ENCODE measurements at regions not wholly inside any gene's neighbourhood (a gene's known extent, or its start where the extent isn't known, plus 50 kb on each side); places are given as distances from the start of the nearest gene placed in this dataset.

DNA sequence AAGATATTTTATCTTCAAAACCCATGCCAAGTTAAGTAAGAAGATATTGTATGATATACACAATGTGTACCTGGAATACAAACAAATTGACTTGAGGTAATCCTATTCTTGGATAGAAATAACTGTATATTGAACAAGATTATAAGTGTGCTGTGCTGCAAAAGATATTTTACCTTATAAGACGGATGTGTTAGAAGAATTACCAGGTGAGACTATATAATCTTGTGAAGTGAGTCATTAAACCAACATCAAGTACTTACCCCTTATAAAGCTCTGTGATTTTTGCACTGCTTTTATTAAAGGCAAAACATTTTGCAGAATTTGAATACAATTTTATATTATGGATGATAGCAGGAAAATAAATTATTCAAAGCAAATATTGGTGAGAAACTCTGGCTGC lies 570.0 kb downstream of the MMUT start:
- no peaks in the 10 kb centered on the region for H3K36me3 ChIP-seq
- intact Hi-C loops (cut with DNase I) = no loop called here
- WGBS = 53% methylated on average over 1 of the region's 1 CpG

GRCh38 chr6:48891308-48891707 lies 571.7 kb downstream of the MMUT start:
- H3K4me1 ChIP-seq (replicated peaks) = no peaks in the 10 kb centered on the region
- no peaks in the 10 kb centered on the region for H3K27me3 ChIP-seq (replicated peaks; ENCODE audit: insufficient read depth)
- no peak overlapping the region for H3K4me3 ChIP-seq
- H3K27ac ChIP-seq = no peak overlapping the region
- WGBS = 90% methylated on average over 3 of the region's 3 CpGs
- TF ChIP-seq POLR2A (IDR thresholded peaks at IDR 0.05) = no peak
- no peak for TF ChIP-seq CTCF (IDR thresholded peaks at IDR 0.05)
- TF ChIP-seq POLR2AphosphoS5 (IDR thresholded peaks at IDR 0.05) = no peak
- no peak for DNase-seq (ENCODE audit: low spot score)
- H3K36me3 ChIP-seq = no peaks in the 10 kb centered on the region
- intact Hi-C loops (cut with DNase I) = no loop called here
- no peaks in the 10 kb centered on the region for H3K9me3 ChIP-seq

More for the DNA sequence above, 570.0 kb downstream of the MMUT start:
- TF ChIP-seq POLR2A (IDR thresholded peaks at IDR 0.05) (no peak), POLR2AphosphoS5 (IDR thresholded peaks at IDR 0.05) (no peak), CTCF (IDR thresholded peaks at IDR 0.05) (no peak)
- Histone ChIP-seq H3K27me3 (replicated peaks; ENCODE audit: insufficient read depth) (no peaks in the 10 kb centered on the region), H3K4me1 (replicated peaks) (no peaks in the 10 kb centered on the region), H3K9me3 (no peaks in the 10 kb centered on the region), H3K27ac (no peak overlapping the region), H3K4me3 (no peak overlapping the region)
- DNase-seq (ENCODE audit: low spot score) = no peak

- DNase-seq (ENCODE audit: low spot score) = no peak
- H3K4me3 ChIP-seq = no peak overlapping the region
- H3K4me1 ChIP-seq (replicated peaks) = no peaks in the 10 kb centered on the region
- no peak for TF ChIP-seq CTCF (IDR thresholded peaks at IDR 0.05)
- TF ChIP-seq POLR2A (IDR thresholded peaks at IDR 0.05) = no peak
- no peak for TF ChIP-seq POLR2AphosphoS5 (IDR thresholded peaks at IDR 0.05)
- no peaks in the 10 kb centered on the region for H3K36me3 ChIP-seq
- intact Hi-C loops (cut with DNase I) = no loop called here
- no peaks in the 10 kb centered on the region for H3K9me3 ChIP-seq
- H3K27me3 ChIP-seq (replicated peaks; ENCODE audit: insufficient read depth) = no peaks in the 10 kb centered on the region
- H3K27ac ChIP-seq = no peak overlapping the region
- 90% methylated on average over 2 of the region's 2 CpGs for WGBS
These were observed 573.6 kb downstream of the MMUT start for GRCh38 chr6:48889429-48889828.

- no peak overlapping the region for H3K27ac ChIP-seq
- TF ChIP-seq CTCF (IDR thresholded peaks at IDR 0.05) = no peak
- no peak for TF ChIP-seq POLR2A (IDR thresholded peaks at IDR 0.05)
- TF ChIP-seq POLR2AphosphoS5 (IDR thresholded peaks at IDR 0.05) = no peak
- H3K27me3 ChIP-seq (replicated peaks; ENCODE audit: insufficient read depth) = no peaks in the 10 kb centered on the region
These were observed 579.9 kb downstream of the MMUT start for GRCh38 chr6:48883116-48883515.

GRCh38 chr6:48881551-48881950 lies 581.5 kb downstream of the MMUT start:
- H3K36me3 ChIP-seq = no peaks in the 10 kb centered on the region
- H3K27me3 ChIP-seq (replicated peaks; ENCODE audit: insufficient read depth) = no peaks in the 10 kb centered on the region
- intact Hi-C loops (cut with DNase I) = no loop called here
- no peak overlapping the region for H3K27ac ChIP-seq
- H3K4me3 ChIP-seq = no peak overlapping the region
- no peak for DNase-seq (ENCODE audit: low spot score)
- 67% methylated on average over 1 of the region's 1 CpG for WGBS
- no peaks in the 10 kb centered on the region for H3K4me1 ChIP-seq (replicated peaks)
- TF ChIP-seq POLR2A (IDR thresholded peaks at IDR 0.05) (no peak), POLR2AphosphoS5 (IDR thresholded peaks at IDR 0.05) (no peak), CTCF (IDR thresholded peaks at IDR 0.05) (no peak)
- no peaks in the 10 kb centered on the region for H3K9me3 ChIP-seq

More at GRCh38 chr6:48883116-48883515, 579.9 kb downstream of the MMUT start:
- intact Hi-C loops (cut with DNase I) = no loop called here
- Histone ChIP-seq H3K4me1 (replicated peaks) (no peaks in the 10 kb centered on the region), H3K36me3 (no peaks in the 10 kb centered on the region), H3K4me3 (no peak overlapping the region), H3K9me3 (no peaks in the 10 kb centered on the region)
- DNase-seq (ENCODE audit: low spot score) = no peak

Measured in prostate gland (tissue), 2 donors.